Activated T-cell treated with anti-CD3 and anti-CD28 coated beads, Interleukin-2, amount 50 U/mL, for 1 hour (primary cell): ENCODE measurements at regions not wholly inside any gene's neighbourhood (a gene's known extent, or its start where the extent isn't known, plus 50 kb on each side); places are given as distances from the start of the nearest gene placed in this dataset.
"Not testable (repeated sequence)": the region's sequence is repeated elsewhere in the genome, so short reads cannot be mapped to it uniquely, and the experiment has no call there.

Source experiments
- DNase-seq: peaks from one replicate; pipeline ENCODE4 v3.0.0-alpha.2; 2020

DNA sequence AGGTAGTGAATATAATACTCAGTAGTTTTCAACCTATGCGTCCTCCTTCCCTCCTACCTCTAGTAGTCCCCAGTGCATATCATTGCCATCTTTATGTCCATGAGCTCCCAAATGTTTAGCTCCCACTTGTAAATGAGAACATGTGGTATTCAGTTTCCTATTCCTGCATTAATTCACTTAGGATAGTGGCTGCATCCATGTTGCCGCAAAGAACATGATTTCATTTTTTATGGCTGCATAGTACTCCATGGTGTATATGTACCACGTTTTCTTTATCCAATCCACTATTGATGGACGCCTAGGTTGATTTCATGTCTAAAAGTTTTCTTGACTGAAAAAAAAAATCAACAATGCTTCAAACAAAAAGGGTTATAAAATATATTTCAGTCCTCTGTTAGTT is 303.4 kb upstream of the SGCG start:
- no peak for DNase-seq

DNA sequence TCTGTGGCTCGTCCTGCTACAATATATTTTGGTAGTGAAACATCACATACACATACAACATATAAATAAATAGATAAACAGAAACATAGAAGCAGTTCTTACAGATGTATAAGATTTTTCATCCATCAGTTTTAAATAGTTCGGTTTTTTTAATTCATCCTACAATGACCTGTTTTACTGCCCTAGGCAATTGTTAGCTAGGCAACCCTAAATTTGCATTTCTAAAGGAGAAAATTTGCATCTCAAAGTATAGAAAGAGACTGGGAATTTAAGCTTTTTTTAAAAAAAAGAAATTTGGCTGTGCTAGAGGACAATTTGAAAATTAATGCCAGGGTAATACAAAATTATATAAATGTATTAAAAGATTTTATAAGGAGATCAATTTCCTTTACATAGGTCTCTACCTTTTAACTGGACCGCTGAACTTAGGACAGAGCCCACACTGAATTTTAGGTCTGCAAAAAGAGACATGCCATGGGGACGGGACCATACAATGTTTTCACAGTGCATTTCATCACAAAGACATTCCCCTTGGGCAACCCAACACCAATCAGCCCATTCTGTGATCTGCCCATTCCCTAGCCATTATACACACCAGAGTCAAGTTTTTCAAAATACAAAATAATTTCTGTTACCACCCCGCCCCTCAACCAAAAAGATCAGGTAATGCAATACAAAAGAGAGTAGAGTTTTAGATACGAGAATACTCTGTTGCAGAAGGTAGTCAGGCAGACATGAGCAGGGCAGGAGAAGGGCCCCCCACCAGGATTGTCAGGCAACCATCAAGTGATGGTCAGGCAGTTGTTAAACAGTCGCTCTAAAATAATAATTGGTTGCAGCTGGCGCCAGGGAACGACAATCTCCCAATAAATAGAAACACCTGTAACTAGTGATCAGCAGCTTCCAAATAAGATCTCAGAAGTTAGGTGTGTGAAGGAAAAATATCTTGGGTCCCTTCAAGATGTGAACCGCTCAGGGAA is 299.7 kb upstream of the SGCG start:
- no peak for DNase-seq

DNA sequence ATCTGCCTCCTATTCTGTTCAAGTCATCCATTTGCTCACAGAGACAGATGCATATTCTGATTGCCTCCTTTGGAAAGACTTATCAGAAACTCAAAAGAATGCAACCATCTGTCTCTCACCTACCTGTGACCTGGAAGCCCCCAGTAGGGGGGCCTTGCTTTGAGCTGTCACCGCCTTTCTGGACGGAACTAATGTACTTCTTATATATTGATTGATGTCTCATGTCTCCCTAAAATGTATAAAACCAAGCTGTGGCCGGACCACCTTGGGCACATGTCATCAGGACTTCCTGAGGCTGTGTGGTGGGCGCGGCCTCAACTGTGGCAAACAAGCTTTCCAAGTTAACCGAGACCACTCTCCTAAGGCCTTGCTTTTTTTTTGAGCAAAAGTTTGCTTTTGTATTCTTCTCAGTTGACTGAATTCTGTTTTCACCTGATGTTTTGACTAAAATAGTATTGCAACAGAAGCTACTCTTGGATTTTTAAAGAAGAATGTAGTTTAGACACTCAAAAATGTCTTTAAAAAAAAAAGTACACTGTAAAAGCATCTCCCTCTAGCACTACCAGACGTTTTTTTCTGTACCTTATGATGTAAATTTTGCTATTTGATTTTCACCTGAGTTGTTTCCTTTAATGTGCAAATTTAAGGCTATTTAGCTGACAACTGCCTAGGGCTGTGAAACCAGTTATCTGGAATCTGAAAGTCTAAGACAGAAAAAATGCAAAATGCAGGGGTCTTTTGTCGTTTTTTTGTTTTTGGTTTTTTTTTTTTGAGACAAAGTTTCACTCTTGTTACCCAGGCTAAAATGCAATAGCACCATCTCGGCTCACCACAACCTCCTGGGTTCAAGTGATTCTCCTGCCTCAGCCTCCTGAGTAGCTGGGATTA is 298.8 kb upstream of the SGCG start:
- not testable (repeated sequence) for DNase-seq

DNA sequence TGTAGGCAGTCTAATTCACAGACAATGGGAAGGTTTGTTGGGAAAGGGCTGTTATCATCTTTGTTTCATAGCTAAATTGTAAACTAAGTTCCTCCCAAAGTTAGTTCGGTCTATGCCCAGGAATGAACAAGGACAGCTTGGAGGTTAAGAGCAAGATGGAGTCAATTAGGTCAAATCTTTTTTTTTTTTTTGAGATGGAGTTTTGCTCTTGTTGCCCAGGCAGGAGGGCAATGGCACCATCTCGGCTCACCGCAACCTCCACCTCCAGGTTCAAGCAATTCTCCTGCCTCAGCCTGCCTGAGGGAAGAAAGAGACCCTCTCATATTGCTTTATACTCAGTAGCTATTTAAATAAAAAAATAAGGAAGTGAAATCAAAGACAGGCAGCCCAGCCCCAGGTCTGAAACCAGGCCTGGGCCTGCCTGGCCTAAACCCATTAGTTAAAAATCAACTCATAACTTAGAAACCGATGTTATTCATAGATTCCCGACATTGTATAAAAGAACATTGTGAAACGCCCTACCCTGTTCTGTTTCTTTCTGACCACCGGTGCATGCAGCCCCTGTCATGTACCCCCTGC is 297.4 kb upstream of the SGCG start:
- no peak for DNase-seq

DNA sequence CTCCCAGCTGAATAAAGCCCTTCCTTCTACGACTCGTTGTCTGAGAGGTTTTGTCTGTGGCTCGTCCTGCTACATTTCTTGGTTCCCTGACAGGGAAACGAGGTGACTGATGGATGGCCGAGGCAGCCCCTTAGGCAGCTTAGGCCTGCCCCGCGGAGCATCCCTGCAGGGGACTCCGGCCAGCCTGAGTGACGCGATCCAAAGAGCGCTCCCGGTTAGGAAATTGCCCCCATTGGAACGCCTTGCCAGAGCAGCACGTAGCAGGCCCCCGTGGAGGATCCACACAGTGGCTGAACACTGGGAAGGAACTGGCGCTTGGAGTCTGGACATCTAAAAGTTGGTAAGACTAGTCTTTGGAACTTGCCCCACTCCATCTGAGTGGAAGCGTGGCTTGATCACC is 296.8 kb upstream of the SGCG start:
- DNase-seq, result no peak

DNA sequence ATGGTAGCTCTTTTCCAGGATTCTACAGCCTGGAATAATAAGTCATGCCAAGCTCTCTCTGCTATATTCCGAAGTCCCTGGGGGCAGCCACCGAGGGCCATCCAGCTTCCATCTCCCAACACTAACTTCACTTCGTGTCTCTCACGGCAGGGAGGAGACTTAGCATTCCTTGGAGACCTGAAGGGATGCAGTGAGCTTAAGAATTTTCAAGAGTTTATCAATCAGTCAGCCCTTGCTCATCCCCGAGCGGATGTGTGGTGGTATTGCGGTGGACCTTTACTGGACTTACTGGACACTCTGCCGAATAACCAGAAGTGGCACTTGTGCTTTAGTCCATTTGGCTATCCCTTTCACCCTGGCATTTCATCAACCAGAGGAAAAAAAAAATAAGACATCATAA is 294.7 kb upstream of the SGCG start:
- not testable (repeated sequence) for DNase-seq

DNA sequence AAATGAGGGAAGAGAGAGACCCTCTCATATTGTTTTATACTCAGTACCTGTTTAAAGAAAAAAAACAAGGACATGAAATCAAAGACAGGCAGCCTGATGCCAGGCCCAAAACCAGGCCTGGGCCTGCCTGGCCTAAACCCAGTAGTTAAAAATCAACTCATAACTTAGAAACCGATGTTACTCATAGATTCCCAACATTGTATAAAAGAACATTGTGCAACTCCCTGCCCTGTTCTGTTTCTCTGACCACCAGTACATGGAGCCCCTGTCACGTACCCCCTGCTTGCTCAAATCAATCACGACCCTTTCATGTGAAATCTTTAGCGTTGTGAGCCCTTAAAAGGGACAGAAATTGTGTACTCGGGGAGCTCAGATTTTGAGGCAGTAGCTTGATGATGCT is 291.4 kb upstream of the SGCG start:
- not testable (repeated sequence) for DNase-seq

DNA sequence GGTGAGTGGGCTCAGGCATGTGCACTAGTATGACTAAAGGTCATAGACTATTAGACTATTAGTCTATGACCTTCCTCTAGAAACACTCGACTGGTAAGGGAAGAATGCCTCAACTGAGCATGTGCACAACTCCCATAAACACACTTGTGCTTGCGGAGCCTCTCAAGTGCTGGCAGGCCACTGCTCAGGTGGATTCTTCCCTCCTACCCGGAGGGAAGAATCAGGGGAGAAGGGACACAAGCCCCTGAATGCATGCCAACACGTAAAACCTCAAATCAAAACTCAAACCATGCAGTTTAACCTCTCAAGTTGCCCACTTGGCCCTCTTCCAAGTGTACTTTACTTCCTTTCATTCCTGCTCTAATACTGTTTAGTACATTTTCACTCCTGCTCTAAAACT is 287.6 kb upstream of the SGCG start:
- DNase-seq, result no peak

DNA sequence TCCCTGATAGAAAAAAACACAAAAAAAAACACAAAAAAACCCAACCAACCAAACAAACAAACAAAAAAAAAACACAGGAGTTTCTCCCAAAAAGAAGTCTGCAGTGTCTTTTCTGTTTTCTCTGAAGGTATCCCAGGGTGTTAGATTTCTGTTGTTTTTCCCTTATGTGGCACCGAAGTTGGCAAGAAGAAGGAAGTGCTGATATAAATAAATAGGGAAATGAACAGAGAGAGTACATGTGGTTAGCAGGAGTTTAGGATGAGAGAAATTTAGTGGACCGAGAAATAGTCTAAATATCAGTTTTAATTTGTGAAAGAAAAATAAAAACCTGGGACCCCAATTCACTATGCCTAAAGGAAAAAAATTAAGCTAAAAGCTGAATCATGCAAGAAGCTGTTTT is 287.0 kb upstream of the SGCG start:
- DNase-seq, result no peak

DNA sequence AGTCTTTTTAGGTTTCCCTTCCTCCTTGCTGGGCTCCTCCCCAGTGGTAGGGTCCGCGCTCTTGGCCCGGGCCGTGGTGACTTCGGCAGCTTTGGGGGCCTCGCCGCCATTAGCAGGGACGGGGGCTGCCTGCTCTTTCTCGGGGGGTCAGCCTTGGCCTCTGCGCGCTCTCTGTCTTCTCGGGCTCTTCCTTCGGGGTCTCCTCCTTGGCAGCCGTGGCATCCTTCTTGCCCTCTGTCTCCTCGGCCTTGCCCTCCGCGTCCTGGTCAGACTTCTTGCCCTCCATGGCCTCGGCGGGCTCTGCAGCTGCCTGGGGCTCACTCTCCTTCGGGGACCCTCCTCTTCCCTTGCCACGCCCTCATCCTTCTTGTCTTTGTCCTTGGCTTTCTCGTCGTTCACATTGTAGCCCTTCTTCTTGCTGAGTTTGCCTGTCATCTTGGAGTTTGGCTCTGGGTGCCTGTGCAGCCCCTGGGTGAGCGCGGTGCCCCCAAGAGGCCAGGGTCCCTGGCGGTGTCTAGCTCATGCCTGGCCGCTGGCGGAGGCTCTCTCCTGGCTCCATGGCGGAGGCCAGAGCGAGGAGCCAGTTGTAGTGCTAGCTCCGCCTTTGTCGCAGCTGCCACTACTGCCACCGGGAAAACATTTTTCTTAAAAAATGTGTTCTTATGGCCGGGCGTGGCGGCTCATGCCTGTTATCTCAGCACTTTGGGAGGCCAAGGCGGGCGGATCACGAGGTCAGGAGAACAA is 283.0 kb upstream of the SGCG start:
- DNase-seq, result no peak

DNA sequence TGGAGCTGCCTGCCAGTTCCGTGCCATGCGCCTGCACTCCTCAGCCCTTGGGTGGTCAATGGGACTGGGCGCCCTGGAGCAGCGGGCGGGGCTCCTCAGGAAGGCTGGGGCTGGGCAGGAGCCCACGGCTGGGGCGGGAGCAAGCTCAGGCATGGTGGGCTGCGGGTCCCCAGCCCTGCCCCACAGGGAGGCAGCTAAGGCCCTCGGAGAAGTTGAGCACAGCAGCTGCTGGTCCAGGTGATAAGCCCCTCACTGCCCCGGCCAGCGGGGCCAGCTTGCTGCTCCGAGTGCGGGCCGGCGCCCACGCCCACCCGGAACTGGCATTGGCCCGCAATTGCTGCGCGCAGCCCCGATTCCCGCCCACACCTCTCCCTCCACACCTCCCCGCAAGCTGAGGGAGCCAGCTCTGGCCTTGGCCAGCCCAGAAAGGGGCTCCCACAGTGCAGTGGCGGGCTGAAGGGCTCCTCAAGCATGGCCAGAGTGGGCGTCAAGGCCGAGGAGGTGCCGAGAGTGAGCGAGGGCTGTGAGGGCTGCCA is 280.3 kb upstream of the SGCG start:
- DNase-seq, result not testable (repeated sequence)

DNA sequence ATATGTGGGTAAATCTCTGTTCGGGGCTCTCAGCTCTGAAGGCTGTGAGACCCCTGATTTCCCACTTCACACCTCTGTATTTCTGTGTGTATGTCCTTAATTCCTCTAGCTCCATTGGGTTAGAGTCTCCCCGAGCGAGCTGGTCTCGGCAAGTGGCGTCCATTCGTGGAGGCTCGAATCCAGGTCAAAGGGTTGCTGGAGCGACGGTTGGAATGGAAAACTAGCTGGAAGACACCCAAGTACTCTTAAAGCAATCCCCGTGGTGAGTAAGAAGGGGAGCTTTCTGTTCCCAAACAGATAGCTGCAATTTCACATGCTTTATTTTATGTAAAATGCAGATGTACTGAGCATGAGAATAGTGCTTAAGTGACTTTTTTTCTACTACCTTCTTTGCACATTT is 277.5 kb upstream of the SGCG start:
- DNase-seq, result no peak

DNA sequence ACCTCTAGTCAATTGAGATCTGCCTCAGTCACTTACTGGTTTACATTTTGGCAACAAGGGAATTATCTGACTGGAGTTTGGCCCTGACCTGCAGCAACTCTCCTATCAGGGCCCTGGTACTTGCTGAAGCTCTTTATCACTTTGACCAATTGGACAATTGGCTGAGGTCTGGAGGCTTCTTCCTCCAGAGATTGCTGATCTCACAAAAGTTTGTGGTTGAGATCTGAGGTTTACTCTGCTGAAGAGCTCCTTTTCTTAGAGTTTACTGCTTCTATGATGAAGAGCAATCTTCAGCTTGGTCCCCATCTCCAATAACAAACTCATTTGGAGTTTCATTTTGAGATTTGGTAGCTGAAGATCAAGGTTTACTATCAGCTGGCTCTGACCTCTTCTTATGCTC is 276.9 kb upstream of the SGCG start:
- DNase-seq, result no peak

DNA sequence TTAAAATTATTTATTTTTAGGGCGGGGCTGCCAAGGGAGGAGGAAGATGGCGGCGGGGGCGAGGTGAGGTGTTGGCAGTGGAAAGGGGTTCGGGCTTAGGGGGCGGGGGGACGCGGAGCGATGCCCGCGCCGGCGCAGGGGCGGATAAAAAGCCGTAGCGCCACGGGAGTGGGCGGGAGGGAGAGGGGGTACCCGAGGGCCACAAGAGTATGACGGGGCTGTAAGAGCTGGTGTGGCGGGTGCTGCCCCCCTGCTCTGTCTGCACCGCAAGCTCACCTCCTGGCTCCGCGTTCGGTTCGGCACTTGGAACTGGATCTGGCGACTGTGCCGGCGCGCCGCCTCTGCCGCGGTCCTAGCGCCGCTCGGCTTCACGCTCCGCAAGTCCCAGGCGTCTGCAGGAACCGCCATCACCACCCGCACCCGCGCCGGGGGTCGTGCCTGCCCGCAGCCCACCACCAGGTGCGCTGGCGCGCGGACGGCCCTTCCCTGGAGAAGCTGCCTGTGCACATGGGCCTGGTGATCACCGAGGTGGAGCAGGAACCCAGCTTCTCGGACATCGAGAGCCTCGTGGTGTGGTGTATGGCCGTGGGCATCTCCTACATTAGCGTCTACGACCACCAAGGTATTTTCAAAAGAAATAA is 265.2 kb upstream of the SGCG start:
- DNase-seq, result no peak

DNA sequence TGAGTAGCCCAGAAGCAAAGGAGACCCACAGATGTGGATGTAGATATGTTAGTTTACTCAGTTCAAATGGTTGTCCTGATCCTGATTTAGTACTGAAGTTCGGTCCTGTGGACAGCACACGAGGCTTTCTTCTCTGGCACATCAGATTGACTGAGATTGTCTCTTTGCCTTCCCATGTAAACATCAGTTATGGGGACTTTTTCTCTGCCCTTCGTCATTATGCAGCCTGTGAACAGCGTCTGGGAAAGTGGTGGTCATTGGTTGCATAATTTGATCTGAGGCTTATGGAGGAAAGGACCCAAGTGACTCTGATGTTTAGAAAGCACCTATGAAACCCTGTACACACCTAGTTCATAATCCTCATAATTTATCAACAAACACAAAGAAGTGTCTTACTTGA is 264.5 kb upstream of the SGCG start:
- DNase-seq, result not testable (repeated sequence)

DNA sequence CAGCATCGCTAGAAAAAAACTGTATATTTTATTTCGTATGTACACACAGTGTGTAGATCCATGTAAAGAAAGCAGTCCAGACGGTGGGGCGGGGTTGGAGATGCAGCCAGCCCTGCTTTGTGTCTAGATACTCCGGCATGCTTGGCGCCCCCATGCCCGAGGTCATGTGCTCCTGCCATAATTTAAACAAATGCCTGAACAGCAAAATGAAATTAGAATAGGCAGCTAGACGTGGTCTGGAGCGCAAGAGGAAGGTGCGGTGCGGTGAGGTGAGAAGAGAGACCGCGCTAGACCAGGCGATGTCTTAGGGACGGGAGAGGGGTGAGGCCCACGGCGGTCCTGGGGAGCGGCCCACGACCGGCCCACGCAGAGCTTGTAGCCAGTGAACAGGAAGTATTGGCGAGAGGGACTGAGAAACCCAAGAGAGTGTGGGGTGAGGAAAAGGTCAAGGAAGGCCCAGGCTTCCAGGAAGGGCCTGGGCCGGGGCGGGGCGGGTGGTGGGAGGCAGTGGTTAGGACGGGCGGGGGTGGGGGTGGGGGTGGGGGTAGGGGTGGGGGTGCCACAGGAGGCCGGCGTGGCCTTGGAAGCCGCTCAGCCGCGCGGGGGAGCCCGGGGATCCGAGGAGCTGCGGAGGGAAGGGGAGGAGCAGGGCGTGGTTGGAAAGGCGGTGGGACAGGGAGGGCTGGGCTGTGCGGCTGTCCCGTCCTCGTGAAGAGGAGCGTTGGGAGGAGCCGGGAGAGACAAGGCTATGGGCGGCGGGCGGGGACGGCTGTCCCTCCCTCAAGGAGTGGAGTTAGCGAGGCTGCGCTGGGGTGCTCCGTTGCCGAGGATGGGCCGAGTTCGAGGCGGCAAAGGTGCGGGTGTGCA is 254.7 kb upstream of the SGCG start:
- no peak for DNase-seq

DNA sequence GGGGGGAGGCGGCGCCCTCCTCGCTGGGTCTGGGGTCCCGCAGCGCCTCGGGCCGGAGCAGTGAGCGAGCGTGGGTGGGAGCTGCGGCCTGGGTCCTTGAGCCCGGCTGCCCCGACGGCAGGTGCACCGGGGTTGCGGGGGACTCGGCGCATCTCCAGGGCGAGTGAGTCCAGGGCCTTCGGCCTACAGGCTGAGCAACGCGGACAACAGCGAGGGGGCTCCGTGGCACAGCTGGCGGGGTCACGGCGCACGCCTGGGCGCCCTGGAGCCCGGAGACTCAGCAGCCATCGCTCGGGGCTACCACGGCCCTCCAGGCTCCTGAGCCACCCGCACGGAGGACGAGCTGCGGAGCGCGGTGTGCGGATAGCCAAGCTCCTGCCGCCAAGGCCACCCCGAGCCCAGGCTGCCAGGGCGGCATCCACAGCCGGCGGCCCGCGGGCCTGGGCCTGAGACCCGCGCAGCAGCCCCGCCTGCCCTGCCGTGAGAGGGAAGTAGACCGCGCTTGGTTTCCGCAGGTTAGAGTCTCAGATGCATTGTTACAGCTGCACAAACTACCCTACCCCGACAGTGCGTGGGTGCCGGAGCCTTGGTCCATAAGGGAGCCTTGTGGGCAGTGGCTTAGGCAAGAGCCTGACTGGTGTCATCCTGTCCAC is 253.9 kb upstream of the SGCG start:
- no peak for DNase-seq

DNA sequence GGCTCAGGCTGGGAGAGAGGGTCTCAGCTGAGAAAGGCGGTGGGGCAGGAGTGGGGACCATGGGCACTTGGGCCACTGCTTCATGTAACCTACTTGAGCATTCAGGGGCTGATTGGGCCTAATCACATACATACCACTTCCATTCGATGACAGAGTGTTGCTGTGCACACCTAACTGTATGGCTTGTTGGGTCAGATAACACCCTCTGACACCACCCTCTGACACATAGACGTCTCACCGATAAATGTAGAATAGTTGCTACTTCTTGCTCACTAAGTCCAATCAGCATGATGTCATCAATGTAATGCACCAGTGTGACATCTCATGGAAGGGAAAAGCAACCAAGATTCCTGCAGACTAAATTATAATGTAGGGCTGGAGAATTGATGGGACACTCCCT is 252.9 kb upstream of the SGCG start:
- DNase-seq, result not testable (repeated sequence)

DNA sequence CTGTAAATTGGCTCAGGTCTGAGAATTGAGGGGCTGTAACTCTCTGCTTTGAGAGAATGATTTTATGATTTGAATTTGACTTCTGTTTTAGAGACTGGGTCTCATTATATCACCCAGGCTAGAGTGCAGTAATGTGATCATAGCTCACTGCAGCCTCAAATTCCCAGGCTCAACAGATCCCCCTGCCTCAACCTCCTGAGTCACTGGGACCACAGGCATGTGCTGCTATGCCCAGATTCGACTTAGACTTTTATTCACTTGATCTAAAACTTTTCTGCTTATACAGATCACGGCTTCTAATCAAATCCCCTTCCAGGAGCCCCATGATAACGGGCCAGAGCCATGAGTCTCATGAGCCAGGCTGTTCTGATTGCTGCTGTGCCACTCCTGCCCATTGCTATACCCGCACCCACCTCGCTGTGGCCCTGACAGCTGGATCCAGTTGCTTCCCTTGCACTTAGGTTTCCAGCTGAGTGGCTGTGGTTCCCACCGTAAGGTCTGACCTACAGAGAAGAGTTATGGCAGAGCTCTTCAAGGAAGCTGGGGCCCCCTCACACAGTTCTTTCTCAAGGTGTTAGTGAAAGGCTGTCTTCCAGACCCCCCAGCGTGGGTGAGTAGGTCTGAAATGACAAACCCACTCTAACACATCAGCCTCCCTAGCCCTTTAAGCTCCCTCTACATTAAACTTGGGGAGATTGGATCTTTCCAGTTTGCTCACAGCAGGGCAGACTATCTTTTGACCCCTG is 251.2 kb upstream of the SGCG start:
- DNase-seq, result no peak

DNA sequence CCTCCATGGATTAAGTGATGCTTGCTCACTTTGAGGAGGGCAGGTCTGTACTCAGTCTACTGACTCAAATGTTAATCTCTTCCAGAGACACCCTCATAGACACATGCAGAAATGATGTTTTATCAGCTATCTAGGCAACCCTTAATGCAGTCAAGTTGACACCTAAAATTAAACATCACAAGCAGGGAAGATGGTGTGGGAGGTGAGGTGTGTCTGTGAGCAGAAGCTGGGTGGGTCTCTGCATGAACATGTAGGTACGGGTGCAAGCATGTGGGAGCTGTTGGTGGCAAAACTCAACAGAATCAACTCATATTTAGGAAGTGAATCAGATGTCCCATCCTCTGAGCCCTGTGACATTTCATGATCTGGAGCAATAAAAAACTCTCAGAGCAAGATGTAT is 249.2 kb upstream of the SGCG start:
- no peak for DNase-seq
